Esophagus muscularis mucosa (tissue), 4 donors: ENCODE measurements at regions not wholly inside any gene's neighbourhood (a gene's known extent, or its start where the extent isn't known, plus 50 kb on each side); places are given as distances from the start of the nearest gene placed in this dataset.

Source experiments
- DNase-seq: peaks from one replicate; pipeline ENCODE4 v3.0.0-alpha.2; 2017; ENCODE audit errors: extremely low spot score
- H3K27ac ChIP-seq, 4 donors: fragments of 200-600 bp; sonication (generic); replicated peaks in 1 of 4; 1 replicate in 3 of 4; 2 replicates in 1 of 4; pipeline ENCODE4 v1.5.1; 2016 to 2019; ENCODE audit warnings: mild to moderate bottlenecking in 1 of 4
- H3K27me3 ChIP-seq, 4 donors: fragments of 200-600 bp; sonication (generic); one replicate each; pipeline versions ENCODE4 v1.5.1 to v1.6.0; 2016 to 2019
- H3K36me3 ChIP-seq, 4 donors: fragments of 200-600 bp; sonication (generic); one replicate each; pipeline ENCODE4 v1.5.1; 2016 to 2019
- H3K4me1 ChIP-seq, 4 donors: fragments of 200-600 bp; sonication (generic); one replicate each; pipeline ENCODE4 v1.5.1; 2016 to 2019
- H3K4me3 ChIP-seq, 4 donors: fragments of 200-600 bp; sonication (generic); 1 replicate in 2 of 4; 2 replicates in 2 of 4; pipeline ENCODE4 v1.5.1; 2016 to 2019; ENCODE audit warnings: mild to moderate bottlenecking in 4 of 4, moderate library complexity in 1 of 4
- H3K9me3 ChIP-seq, 4 donors: fragments of 200-600 bp; sonication (generic); 1 replicate in 3 of 4; 2 replicates in 1 of 4; pipeline ENCODE4 v1.5.1; 2016 to 2019
- CTCF ChIP-seq, 3 experiments: fragments of 200-600 bp in 2 of 3; fragments of 450-650 bp in 1 of 3; sonication (generic) in 2 of 3; IDR thresholded peaks; one replicate each; pipeline ENCODE4 v1.5.1; 2017 to 2019; ENCODE audit warnings: antibody characterized with exemption in 3 of 3, mild to moderate bottlenecking in 2 of 3, moderate library complexity in 1 of 3
- EP300 ChIP-seq: sonication (generic); formaldehyde crosslinking; IDR thresholded peaks from one replicate; pipeline ENCODE4 v1.6.1; 2017; ENCODE audit warnings: antibody characterized with exemption
- POLR2A ChIP-seq: fragments of 450-650 bp; IDR thresholded peaks from one replicate; pipeline ENCODE4 v1.6.1; 2017; ENCODE audit warnings: antibody characterized with exemption, moderate library complexity, mild to moderate bottlenecking, low read depth
- POLR2AphosphoS5 ChIP-seq, 2 donors: sonication (generic); formaldehyde crosslinking; IDR thresholded peaks; one replicate each; pipeline ENCODE4 v1.6.1; 2017; ENCODE audit warnings: antibody characterized with exemption in 2 of 2
- WGBS: methylation state at CpG from one replicate; pipeline ENCODE4 v1.1.5; 2018; 5-methylcytosine and 5-hydroxymethylcytosine counted together
- intact Hi-C: fragments of 100-400 bp; cut with DNase I; formaldehyde crosslinking; loops from one replicate; pipeline ENCODE4 v1.15.1; 2023

- H3K36me3 ChIP-seq = no peaks in the 10 kb centered on the region
- peaks cover 0 to 7% (median 3%) of the 10 kb centered on the region in 4 donors for H3K9me3 ChIP-seq
- intact Hi-C loops = no loop called here
- DNase-seq = no peak
- WGBS = 90% methylated on average over 5 of the region's 5 CpGs
- H3K4me3 ChIP-seq = no peak overlapping the region
- H3K4me1 ChIP-seq = peaks cover 0 to 4% (median 3%) of the 10 kb centered on the region in 4 donors
- TF ChIP-seq POLR2A = no peak
- no peak for TF ChIP-seq POLR2AphosphoS5 (IDR thresholded peaks at IDR 0.05)
- no peak for TF ChIP-seq EP300
- TF ChIP-seq CTCF (IDR thresholded peaks at IDR 0.05) = no peak
- H3K27ac ChIP-seq = no peak overlapping the region
- no peaks in the 10 kb centered on the region for H3K27me3 ChIP-seq
These were observed 258.1 kb downstream of the FNDC1 start for GRCh38 chr6:159427335-159427734.

GRCh38 chr6:159425421-159425820 is 256.2 kb downstream of the FNDC1 start:
- Histone ChIP-seq H3K36me3 (no peaks in the 10 kb centered on the region), H3K4me3 (no peak overlapping the region)

GRCh38 chr6:159422041-159422984 is 253.1 kb downstream of the FNDC1 start:
- DNase-seq = no peak
- H3K27me3 ChIP-seq = no peaks in the 10 kb centered on the region
- 79% methylated on average over 20 of the region's 20 CpGs for WGBS
- no peak overlapping the region for H3K4me3 ChIP-seq
- H3K9me3 ChIP-seq = no peaks in the 10 kb centered on the region
- peaks cover 3 to 20% (median 6%) of the 10 kb centered on the region in 4 donors for H3K4me1 ChIP-seq
- intact Hi-C loops = no loop called here
- no peaks in the 10 kb centered on the region for H3K36me3 ChIP-seq
- H3K27ac ChIP-seq = no peak overlapping the region
- TF ChIP-seq EP300 (no peak), POLR2A (no peak), CTCF (IDR thresholded peaks at IDR 0.05) (no peak), POLR2AphosphoS5 (IDR thresholded peaks at IDR 0.05) (no peak)

More at GRCh38 chr6:159425421-159425820, 256.2 kb downstream of the FNDC1 start:
- Histone ChIP-seq H3K4me1 (peaks cover 0 to 13% (median 3%) of the 10 kb centered on the region in 4 donors), H3K9me3 (no peaks in the 10 kb centered on the region), H3K27ac (no peak overlapping the region), H3K27me3 (no peaks in the 10 kb centered on the region)
- WGBS = 87% methylated on average over 6 of the region's 6 CpGs
- TF ChIP-seq POLR2AphosphoS5 (IDR thresholded peaks at IDR 0.05) = no peak
- no peak for TF ChIP-seq CTCF (IDR thresholded peaks at IDR 0.05)
- TF ChIP-seq POLR2A = no peak
- TF ChIP-seq EP300 = no peak
- intact Hi-C loops = no loop called here
- DNase-seq = no peak

GRCh38 chr6:159421586-159421985 is 252.4 kb downstream of the FNDC1 start:
- DNase-seq = no peak
- Histone ChIP-seq H3K9me3 (no peaks in the 10 kb centered on the region), H3K4me1 (peaks cover 3 to 20% (median 6%) of the 10 kb centered on the region in 4 donors), H3K36me3 (no peaks in the 10 kb centered on the region), H3K27ac (no peak overlapping the region), H3K27me3 (no peaks in the 10 kb centered on the region), H3K4me3 (no peak overlapping the region)
- intact Hi-C loops = no loop called here
- TF ChIP-seq POLR2A (no peak), POLR2AphosphoS5 (IDR thresholded peaks at IDR 0.05) (no peak), EP300 (no peak), CTCF (IDR thresholded peaks at IDR 0.05) (no peak)
- WGBS = 85% methylated on average over 7 of the region's 7 CpGs
